ENCODE measurements at regions not wholly inside any gene's neighbourhood (a gene's known extent, or its start where the extent isn't known, plus 50 kb on each side); places are given as distances from the start of the nearest gene placed in this dataset.

- TF ChIP-seq CTCF (IDR thresholded peaks at IDR 0.05) (no peak), POLR2A (IDR thresholded peaks at IDR 0.05) (no peak)
Measured at GRCh38 chr7:54336800-54337199, 205.4 kb upstream of the VSTM2A start.

Measured in body of pancreas (tissue), 4 donors.